DMS79 (cell line): ENCODE measurements at regions not wholly inside any gene's neighbourhood (a gene's known extent, or its start where the extent isn't known, plus 50 kb on each side); places are given as distances from the start of the nearest gene placed in this dataset.
"Not testable (repeated sequence)": the region's sequence is repeated elsewhere in the genome, so short reads cannot be mapped to it uniquely, and the experiment has no call there.

ENCODE experiments used
- DNase-seq: peaks from one replicate; lab custom pipeline; 2025; lab: John Stamatoyannopoulos, UW

GRCh38 chr11:69905611-69906452 lies 86.6 kb upstream of the FGF3 start:
- no peak for DNase-seq

DNA sequence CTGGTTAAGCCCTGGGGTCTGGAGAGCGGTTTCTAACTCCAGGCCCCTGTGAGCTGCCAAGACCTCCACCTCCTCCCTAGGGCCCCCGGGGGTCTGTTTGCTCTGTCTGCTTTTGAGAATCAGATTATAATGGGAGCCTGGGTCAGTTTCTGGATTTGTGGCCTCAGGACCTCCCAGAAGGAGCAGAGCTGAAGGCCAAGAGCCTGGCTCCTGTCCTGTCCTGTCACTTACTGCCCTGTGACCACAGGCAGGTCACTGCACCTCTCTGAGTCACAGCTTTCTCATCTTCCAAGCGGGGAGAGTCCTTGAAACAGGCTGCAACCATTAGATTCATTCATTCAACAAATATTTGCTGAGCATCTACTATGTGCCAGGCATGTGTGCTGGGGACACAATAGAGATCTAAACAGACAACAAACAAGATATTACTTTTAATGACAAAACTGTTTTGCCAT lies 87.3 kb upstream of the FGF3 start:
- DNase-seq: no peak

- no peak for DNase-seq
Measured at GRCh38 chr11:69907611-69908010, 88.4 kb upstream of the FGF3 start.

GRCh38 chr11:69908511-69909220 lies 89.5 kb upstream of the FGF3 start:
- no peak for DNase-seq

GRCh38 chr11:69909561-69910518 lies 90.6 kb upstream of the FGF3 start:
- DNase-seq: no peak

DNA sequence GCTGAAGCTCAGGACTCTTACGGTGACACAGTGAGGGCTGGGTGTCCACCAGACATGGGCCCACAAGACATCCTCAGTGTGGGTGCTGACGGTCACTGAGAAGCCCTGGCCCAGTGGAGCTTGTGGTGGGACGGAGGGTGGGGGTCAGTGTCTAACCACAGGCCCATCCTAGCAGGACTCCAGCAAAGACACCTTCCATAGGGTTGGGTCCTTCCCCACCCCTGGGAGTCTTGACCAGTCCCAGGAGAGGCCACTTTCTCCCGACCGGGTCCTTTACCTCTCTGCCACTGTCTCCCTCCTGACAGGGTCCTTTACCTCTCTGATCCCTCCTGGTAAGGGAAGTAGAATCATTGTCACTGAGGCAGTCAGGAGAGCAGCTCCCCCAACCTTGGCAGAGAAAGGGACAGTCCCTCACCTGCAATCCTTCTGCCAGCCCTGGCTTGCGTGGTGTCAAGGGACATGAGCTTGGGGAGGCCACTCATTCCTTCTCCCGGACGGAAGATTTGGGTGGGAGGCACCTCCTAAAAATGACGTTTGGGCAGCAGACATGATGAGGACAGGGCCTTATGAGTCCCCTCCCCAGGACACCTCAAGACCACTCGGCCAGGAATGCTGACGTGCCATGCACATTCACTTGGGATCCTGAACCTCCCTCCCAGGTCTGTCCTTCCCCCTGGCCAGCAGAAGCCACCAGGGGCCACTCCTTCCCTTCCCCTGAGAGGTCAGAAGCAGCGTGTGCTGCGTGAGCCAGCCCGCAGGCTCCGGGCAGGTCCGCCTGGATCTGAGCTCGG lies 91.5 kb upstream of the FGF3 start:
- DNase-seq: no peak

DNA sequence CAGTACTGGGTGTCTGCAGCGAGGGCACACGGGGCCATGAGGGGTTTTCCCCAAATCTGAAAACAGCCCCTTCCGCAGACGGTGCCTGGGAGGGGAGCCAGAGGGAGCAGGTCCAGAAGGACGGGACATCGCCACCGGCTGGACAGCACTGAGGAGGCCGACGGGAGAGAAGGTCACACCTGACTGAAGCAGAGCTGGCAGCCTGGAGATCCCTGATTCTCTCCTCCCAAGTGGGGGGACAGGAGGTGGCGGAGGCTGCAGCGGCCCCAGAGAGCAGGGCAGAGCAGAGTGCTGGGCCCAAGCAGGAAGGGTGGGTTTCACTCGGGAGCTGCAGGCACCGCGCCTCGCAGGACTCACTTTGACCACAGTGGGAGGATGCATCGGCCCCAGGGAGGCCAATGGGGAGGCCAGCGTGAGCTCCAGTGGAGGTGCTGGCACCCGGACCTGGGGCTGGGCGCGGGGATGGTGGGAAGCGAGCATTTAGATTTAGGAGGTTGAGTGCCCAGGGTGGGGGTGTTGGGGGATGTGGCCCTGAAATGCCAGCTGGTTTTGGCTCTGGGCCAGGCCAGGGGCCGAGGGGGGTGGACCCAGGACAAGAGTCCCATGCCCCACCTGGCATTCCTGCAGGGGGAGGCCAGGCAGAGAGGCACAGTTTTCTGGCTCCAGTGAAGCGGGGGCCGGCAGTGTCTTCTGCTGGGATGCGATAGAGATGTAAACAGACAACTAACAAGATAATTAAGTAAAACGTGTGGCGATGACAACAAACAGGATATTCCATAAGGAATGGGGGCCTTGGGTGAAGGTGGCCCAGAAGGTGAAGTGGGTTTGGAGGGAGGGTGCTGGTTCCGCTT lies 92.3 kb upstream of the FGF3 start:
- DNase-seq: no peak

DNA sequence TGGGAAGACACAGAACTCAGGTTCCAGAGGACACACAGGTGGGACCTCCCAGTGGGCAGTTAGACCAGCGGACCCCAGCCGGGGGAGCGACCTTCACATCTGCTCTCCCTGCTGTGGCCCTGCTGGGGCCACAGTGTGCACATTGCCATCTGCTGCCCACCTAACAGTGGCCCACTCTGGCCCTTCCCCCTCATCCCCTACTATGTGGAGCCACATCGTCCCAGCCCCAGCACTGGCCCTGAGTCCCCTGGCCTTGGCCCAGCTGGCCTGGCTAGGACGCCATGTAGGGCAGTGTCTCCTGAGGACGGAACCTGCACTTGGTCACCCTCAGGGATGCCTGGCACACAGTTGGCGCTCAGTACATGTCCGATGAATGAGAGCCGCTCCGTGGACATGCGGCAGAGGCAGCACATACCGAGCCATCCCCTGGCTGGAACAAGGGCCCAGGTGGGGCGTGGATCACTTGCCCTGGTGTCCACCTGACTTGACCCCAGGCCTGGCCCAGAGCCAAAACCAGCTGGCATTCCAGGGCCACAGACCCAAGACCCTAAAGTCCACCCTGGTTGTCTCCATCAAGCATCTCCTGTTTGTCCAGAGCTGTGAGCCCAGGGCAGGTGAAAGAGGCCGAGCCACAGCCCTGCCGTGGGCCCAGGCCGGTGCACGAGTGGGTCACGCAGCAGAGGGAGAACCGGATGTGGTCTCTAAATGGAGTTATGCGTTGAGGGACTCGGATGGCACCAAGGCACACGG lies 93.1 kb upstream of the FGF3 start:
- no peak for DNase-seq

- no peak for DNase-seq
Measured at GRCh38 chr11:69912911-69913451, 93.8 kb upstream of the FGF3 start.

DNA sequence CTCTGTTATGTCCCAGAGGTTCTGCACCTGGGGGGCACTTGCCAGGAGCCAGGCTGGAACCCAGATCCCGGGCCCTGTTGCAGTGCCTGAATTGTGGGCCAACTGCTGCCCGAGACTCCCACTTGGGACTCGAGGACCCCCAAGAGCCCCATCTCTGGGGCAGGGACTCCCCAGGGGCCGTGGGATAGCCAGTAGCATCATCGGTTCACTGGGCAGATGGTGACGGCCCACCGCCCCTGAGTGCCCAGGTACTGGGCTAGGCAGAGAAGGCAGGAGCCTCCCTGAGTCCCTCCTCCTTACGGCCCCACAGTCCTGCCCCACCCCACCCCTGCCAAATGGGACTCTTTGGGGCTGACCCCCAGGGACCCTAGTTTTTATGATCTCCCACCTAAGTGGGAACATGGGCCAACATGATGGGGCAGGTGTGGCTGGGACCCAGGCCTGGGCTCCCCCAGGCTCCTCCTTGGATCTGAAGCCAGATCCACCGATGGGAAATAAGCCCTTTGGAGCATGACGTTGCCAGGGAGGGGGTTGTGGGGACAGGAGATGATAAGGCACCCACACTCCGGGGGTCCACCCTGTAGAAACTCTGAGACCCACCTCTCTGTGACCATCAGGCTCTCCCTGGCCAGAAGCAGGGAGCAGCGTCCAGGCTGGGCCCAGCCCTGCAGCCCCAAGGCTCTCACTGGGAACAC lies 94.5 kb upstream of the FGF3 start:
- no peak for DNase-seq

- no peak for DNase-seq
Measured at GRCh38 chr11:69914286-69915150, 95.3 kb upstream of the FGF3 start.

- no peak for DNase-seq
Measured at GRCh38 chr11:69915151-69915500, 95.9 kb upstream of the FGF3 start.

GRCh38 chr11:69915501-69916250 lies 96.5 kb upstream of the FGF3 start:
- peak; percentile 20 for DNase-seq

- not testable (repeated sequence) for DNase-seq
Measured at GRCh38 chr11:69916251-69916649, 97.0 kb upstream of the FGF3 start.

DNA sequence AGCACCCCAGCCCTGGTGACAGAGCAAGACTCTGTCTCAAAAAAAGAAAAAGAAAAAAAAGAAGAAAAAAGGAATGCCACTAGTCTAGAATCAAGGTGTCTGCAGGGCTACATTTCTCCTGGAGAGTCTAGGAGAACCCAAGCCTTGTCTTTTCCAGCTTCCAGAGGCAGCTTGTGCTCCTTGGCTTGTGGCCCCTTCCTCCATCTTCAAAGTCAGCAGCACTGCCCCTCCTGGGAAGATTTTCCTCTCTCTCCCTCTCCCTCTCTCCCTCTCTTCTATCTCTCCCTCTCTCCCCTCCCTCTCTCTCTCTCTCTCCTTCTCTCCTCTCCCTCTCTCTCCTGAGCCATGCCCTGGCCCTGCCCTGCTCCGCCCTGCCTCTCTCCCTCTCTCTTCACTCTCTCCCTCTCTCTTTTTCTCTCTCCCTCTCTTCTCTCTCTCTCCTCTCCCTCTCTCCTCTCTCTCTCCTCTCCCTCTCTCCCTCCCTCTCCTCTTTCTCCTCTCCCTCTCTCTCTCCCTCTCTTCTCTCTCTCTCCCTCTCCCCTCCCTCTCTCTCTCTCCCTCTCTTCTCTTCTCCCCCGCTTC lies 97.7 kb upstream of the FGF3 start:
- no peak for DNase-seq

GRCh38 chr11:69917529-69917928 lies 98.3 kb upstream of the FGF3 start:
- no peak for DNase-seq
